CD8-positive, alpha-beta memory T cell (primary cell): ENCODE measurements at regions not wholly inside any gene's neighbourhood (a gene's known extent, or its start where the extent isn't known, plus 50 kb on each side); places are given as distances from the start of the nearest gene placed in this dataset.
A peak's percentile ranks its signal among the peaks of the same experiment; 100 is the strongest.

Source experiments
- CTCF ChIA-PET: fragments of 350-600 bp; sonication (Branson Sonifier 250); formaldehyde crosslinking; loops from one replicate; lab custom pipeline; 2021; ENCODE audit warnings: antibody characterized with exemption; lab: Charles Lee
- POLR2A ChIA-PET: fragments of 350-600 bp; sonication (Branson Sonifier 250); formaldehyde crosslinking; loops from one replicate; lab custom pipeline; 2021; ENCODE audit warnings: antibody characterized with exemption; lab: Charles Lee
- DNase-seq, 5 donors: peaks; one replicate each; pipeline versions ENCODE4 v3.0.0 to v3.0.0-alpha.2; 2020 to 2022; ENCODE audit warnings: mixed read lengths in 1 of 5
- H3K27ac ChIP-seq: one replicate; pipeline ENCODE4 v1.7.0; 2013; ENCODE audit warnings: low read depth, mild to moderate bottlenecking, low read length, moderate library complexity
- H3K27me3 ChIP-seq: 2 replicates; pipeline ENCODE4 v1.7.0; 2013; ENCODE audit warnings: low read length, mild to moderate bottlenecking; ENCODE audit not compliant: insufficient read depth, poor library complexity, severe bottlenecking
- H3K36me3 ChIP-seq: 2 replicates; pipeline ENCODE4 v1.7.0; 2013; ENCODE audit warnings: mild to moderate bottlenecking, low read length, moderate library complexity; ENCODE audit not compliant: insufficient read depth
- H3K4me1 ChIP-seq: 2 replicates; pipeline ENCODE4 v1.7.0; 2013; ENCODE audit warnings: mild to moderate bottlenecking, low read length, moderate library complexity; ENCODE audit not compliant: insufficient read depth
- H3K4me3 ChIP-seq: 2 replicates; pipeline ENCODE4 v1.7.0; 2013; ENCODE audit warnings: mild to moderate bottlenecking, low read length
- H3K9me3 ChIP-seq: 2 replicates; pipeline ENCODE4 v1.7.0; 2013; ENCODE audit warnings: mild to moderate bottlenecking, low read length
- H3K27ac Mint-ChIP-seq, 8 donors: one replicate each; pipeline ENCODE4 v1.8.0; 2020 to 2021; ENCODE audit warnings: mixed read lengths in 8 of 8, mild to moderate bottlenecking in 6 of 8, inconsistent platforms in 3 of 8, moderate library complexity in 3 of 8
- H3K27me3 Mint-ChIP-seq, 2 donors: one replicate each; pipeline ENCODE4 v1.8.0; 2020 to 2021; ENCODE audit warnings: mixed read lengths in 2 of 2, mild to moderate bottlenecking in 1 of 2, moderate library complexity in 1 of 2
- H3K36me3 Mint-ChIP-seq, 3 donors: one replicate each; pipeline ENCODE4 v1.8.0; 2020 to 2021; ENCODE audit warnings: mixed read lengths in 3 of 3, inconsistent platforms in 1 of 3, mild to moderate bottlenecking in 1 of 3
- H3K4me1 Mint-ChIP-seq, 3 donors: one replicate each; pipeline ENCODE4 v1.8.0; 2020 to 2021; ENCODE audit warnings: mixed read lengths in 3 of 3, inconsistent platforms in 1 of 3, mild to moderate bottlenecking in 1 of 3
- H3K4me3 Mint-ChIP-seq, 7 donors: one replicate each; pipeline ENCODE4 v1.8.0; 2020 to 2021; ENCODE audit warnings: mixed read lengths in 7 of 7, mild to moderate bottlenecking in 6 of 7, moderate library complexity in 4 of 7, inconsistent platforms in 2 of 7
- H3K9me3 Mint-ChIP-seq, 5 donors: one replicate each; pipeline ENCODE4 v1.8.0; 2020 to 2022; ENCODE audit warnings: mixed read lengths in 5 of 5, mild to moderate bottlenecking in 3 of 5, moderate library complexity in 2 of 5, inconsistent platforms in 1 of 5

GRCh38 chr12:107282628-107283027, 189.3 kb upstream of the CRY1 start:
- H3K36me3 ChIP-seq: no peaks in the 10 kb centered on the region
- no peaks in the 10 kb centered on the region for H3K4me1 ChIP-seq
- no peak overlapping the region for H3K27ac ChIP-seq
- H3K9me3 Mint-ChIP-seq: peaks cover 0 to 3% (median 0%) of the 10 kb centered on the region in 5 donors
- H3K27me3 ChIP-seq: no peaks in the 10 kb centered on the region
- H3K27ac Mint-ChIP-seq: no peak overlapping the region
- peaks cover 3 to 5% (median 5%) of the 10 kb centered on the region in 3 donors for H3K4me1 Mint-ChIP-seq
- DNase-seq: no peak
- H3K4me3 Mint-ChIP-seq: no peak overlapping the region
- no peak overlapping the region for H3K4me3 ChIP-seq
- POLR2A ChIA-PET: no interaction called here
- CTCF ChIA-PET: no interaction called here
- peaks cover 0 to 4% (median 0%) of the 10 kb centered on the region in 3 donors for H3K36me3 Mint-ChIP-seq
- no peaks in the 10 kb centered on the region for H3K9me3 ChIP-seq
- H3K27me3 Mint-ChIP-seq: peaks cover 0 to 7% of the 10 kb centered on the region in 2 donors

GRCh38 chr12:107283652-107284051, 190.3 kb upstream of the CRY1 start:
- ChIA-PET POLR2A (no interaction called here), CTCF (no interaction called here)

DNA sequence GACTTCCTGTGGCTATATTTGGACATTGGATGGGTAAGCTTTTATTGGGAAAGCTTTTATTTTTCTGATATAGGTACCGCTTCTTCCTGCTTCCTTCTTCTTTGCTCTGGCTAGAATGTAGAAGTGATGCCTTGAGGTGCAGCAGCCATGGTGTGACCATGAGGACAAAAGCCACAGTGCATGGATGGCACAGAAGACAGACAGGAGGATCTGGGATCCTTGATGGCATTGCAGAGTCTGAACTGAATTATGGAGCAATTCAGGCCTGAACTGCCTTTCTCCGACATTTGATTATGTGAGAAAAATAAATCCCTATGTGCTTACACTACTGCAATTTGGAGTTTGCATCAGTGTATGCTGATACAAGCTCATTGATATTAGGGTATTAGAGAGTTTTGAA, 191.3 kb upstream of the CRY1 start:
- CTCF ChIA-PET: no interaction called here
- no peaks in the 10 kb centered on the region for H3K27me3 ChIP-seq
- peaks cover 8 to 17% (median 11%) of the 10 kb centered on the region in 3 donors for H3K4me1 Mint-ChIP-seq
- no peak overlapping the region for H3K4me3 Mint-ChIP-seq
- peaks cover 0 to 3% (median 0%) of the 10 kb centered on the region in 5 donors for H3K9me3 Mint-ChIP-seq
- H3K27me3 Mint-ChIP-seq: peaks cover 2 to 4% of the 10 kb centered on the region in 2 donors
- no peaks in the 10 kb centered on the region for H3K9me3 ChIP-seq
- POLR2A ChIA-PET: no interaction called here
- no peaks in the 10 kb centered on the region for H3K36me3 ChIP-seq
- no peaks in the 10 kb centered on the region for H3K4me1 ChIP-seq
- DNase-seq: no peak
- H3K36me3 Mint-ChIP-seq: no peaks in the 10 kb centered on the region
- no peak overlapping the region for H3K4me3 ChIP-seq
- H3K27ac ChIP-seq: no peak overlapping the region
- no peak overlapping the region for H3K27ac Mint-ChIP-seq

More at GRCh38 chr12:107283652-107284051, 190.3 kb upstream of the CRY1 start:
- H3K27ac Mint-ChIP-seq: no peak overlapping the region
- H3K9me3 ChIP-seq: no peaks in the 10 kb centered on the region
- DNase-seq: no peak
- H3K4me3 ChIP-seq: no peak overlapping the region
- H3K27ac ChIP-seq: no peak overlapping the region
- H3K27me3 Mint-ChIP-seq: peaks cover 0 to 4% of the 10 kb centered on the region in 2 donors
- H3K4me1 Mint-ChIP-seq: peaks cover 8 to 14% (median 11%) of the 10 kb centered on the region in 3 donors
- peaks cover 0 to 3% (median 0%) of the 10 kb centered on the region in 5 donors for H3K9me3 Mint-ChIP-seq
- H3K4me3 Mint-ChIP-seq: no peak overlapping the region
- H3K4me1 ChIP-seq: no peaks in the 10 kb centered on the region
- H3K36me3 ChIP-seq: no peaks in the 10 kb centered on the region
- no peaks in the 10 kb centered on the region for H3K27me3 ChIP-seq
- no peaks in the 10 kb centered on the region for H3K36me3 Mint-ChIP-seq

GRCh38 chr12:107287436-107288413, 194.4 kb upstream of the CRY1 start:
- H3K36me3 Mint-ChIP-seq: no peaks in the 10 kb centered on the region
- POLR2A ChIA-PET: no interaction called here
- no peak overlapping the region for H3K4me3 ChIP-seq
- H3K27ac Mint-ChIP-seq: peak overlapping the region in 6 of 8 donors; percentile 4 to 69 (median 41)
- peaks cover 0 to 3% (median 0%) of the 10 kb centered on the region in 5 donors for H3K9me3 Mint-ChIP-seq
- H3K4me1 Mint-ChIP-seq: peaks cover 8 to 17% (median 11%) of the 10 kb centered on the region in 3 donors
- no peaks in the 10 kb centered on the region for H3K36me3 ChIP-seq
- no peaks in the 10 kb centered on the region for H3K4me1 ChIP-seq
- peak overlapping the region in 6 of 7 donors; percentile 1 to 59 (median 39) for H3K4me3 Mint-ChIP-seq
- no peaks in the 10 kb centered on the region for H3K9me3 ChIP-seq
- H3K27ac ChIP-seq: no peak overlapping the region
- DNase-seq: no peak
- CTCF ChIA-PET: no interaction called here
- H3K27me3 ChIP-seq: no peaks in the 10 kb centered on the region
- H3K27me3 Mint-ChIP-seq: peaks cover 0 to 2% of the 10 kb centered on the region in 2 donors

DNA sequence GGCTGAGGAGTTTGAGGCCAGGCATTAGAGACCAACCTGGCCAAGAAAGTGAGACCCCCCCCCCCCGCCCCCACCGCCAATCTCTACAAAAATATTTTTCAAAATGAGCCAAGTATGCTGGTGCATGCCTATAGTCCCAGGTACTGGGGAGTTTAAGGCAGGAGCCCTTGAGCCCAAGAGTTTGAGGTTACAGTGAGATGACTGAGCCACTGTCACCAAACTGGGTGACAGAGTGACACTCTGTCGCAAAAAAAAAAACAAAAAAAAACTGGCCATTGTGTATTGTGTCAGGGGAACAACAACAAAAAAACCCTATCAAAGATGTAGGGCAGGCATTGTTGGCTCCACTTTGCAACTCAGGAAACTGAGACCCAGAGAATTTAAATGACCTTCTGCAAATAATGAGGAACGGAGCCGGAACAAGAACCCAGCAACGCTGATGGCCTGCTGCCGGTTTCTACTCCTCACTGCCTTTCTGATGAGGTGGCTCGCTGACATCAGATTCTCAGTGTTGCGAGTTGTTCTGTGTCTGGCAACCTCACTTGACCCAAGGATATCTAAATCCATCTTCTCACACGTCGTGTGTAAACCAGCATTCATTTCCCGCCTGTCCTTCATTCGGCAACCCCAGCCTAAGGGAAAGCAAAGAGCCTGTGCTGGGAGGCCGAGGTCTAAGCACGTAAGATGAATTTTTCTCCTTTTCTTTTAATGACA, 195.2 kb upstream of the CRY1 start:
- Histone ChIP-seq H3K27me3 (no peaks in the 10 kb centered on the region), H3K4me3 (no peak overlapping the region), H3K36me3 (no peaks in the 10 kb centered on the region), H3K9me3 (no peaks in the 10 kb centered on the region), H3K4me1 (no peaks in the 10 kb centered on the region), H3K27ac (no peak overlapping the region)
- Mint-ChIP-seq H3K4me3 (peak overlapping the region in 1 of 7 donors; percentile 5), H3K4me1 (peaks cover 8 to 17% (median 11%) of the 10 kb centered on the region in 3 donors), H3K36me3 (no peaks in the 10 kb centered on the region), H3K27ac (peak overlapping the region in 1 of 8 donors; percentile 81), H3K27me3 (peaks cover 0 to 2% of the 10 kb centered on the region in 2 donors), H3K9me3 (peaks cover 0 to under 1% (median 0%) of the 10 kb centered on the region in 5 donors)
- DNase-seq: no peak
- POLR2A ChIA-PET: no interaction called here
- CTCF ChIA-PET: no interaction called here

DNA sequence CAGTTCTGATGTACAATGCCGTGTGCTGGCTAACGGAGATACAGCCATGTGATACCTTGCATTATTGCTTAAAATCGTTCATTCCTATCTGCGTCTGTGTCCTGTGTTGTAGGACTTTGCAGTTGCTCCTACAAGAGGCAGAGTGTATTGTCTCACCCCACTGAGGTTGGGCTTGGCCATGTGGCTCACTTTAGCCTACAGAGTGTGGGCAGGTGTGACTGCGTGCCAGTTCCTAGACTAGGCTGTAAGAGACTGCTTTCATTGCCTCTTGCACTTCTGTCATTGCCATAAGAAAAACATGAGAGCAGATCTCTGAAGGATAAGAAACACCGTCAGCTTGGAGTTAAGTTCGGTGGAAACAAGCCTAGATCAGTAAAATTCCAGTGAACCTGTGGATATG, 197.7 kb upstream of the CRY1 start:
- Histone ChIP-seq H3K4me1 (no peaks in the 10 kb centered on the region), H3K9me3 (no peaks in the 10 kb centered on the region), H3K27me3 (no peaks in the 10 kb centered on the region), H3K36me3 (no peaks in the 10 kb centered on the region), H3K4me3 (no peak overlapping the region), H3K27ac (no peak overlapping the region)
- ChIA-PET POLR2A (no interaction called here), CTCF (no interaction called here)
- Mint-ChIP-seq H3K4me3 (no peak overlapping the region), H3K27me3 (peaks cover 0 to 2% of the 10 kb centered on the region in 2 donors), H3K9me3 (no peaks in the 10 kb centered on the region), H3K27ac (no peak overlapping the region), H3K36me3 (no peaks in the 10 kb centered on the region), H3K4me1 (peaks cover 8 to 17% (median 11%) of the 10 kb centered on the region in 3 donors)
- no peak for DNase-seq

DNA sequence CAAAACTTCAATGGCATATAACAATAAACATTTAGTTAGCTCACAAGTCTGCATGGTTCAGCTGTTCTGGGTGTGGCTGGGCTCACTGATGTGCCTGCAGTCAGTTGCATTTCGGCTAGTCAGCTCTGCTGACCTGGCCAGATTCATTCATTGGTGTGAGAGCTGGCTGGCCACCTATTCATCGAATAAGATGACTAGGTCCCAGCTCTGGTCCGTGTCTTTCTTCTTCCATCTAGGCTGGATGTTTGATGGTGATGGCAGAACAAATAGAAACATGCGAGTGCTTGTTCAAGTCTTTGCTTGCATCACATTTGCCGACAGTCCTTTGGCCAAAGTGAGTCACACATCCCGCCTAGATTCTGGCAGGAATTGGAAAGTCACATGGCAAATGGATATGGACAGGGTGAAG, 203.3 kb upstream of the CRY1 start:
- Mint-ChIP-seq H3K27me3 (peaks cover 0 to 1% of the 10 kb centered on the region in 2 donors), H3K27ac (no peak overlapping the region), H3K9me3 (no peaks in the 10 kb centered on the region), H3K36me3 (no peaks in the 10 kb centered on the region), H3K4me3 (no peak overlapping the region), H3K4me1 (peaks cover 5 to 10% (median 10%) of the 10 kb centered on the region in 3 donors)
- DNase-seq: no peak
- ChIA-PET POLR2A (no interaction called here), CTCF (interaction anchor here (1.2 kb wide), 1 partner anchor 9 kb away, joined by 6 read pairs; no protein-coding TSS in a partner anchor)
- no peaks in the 10 kb centered on the region for H3K9me3 ChIP-seq
- no peak overlapping the region for H3K27ac ChIP-seq
- no peaks in the 10 kb centered on the region for H3K36me3 ChIP-seq
- H3K4me3 ChIP-seq: no peak overlapping the region
- no peaks in the 10 kb centered on the region for H3K27me3 ChIP-seq
- peaks cover 5% of the 10 kb centered on the region for H3K4me1 ChIP-seq
